HG03442 (cell line): ENCODE measurements at regions not wholly inside any gene's neighbourhood (a gene's known extent, or its start where the extent isn't known, plus 50 kb on each side); places are given as distances from the start of the nearest gene placed in this dataset.
"Not testable (repeated sequence)": the region's sequence is repeated elsewhere in the genome, so short reads cannot be mapped to it uniquely, and the experiment has no call there.

ENCODE experiments used
- ATAC-seq: cut with Tn5 transposase; IDR thresholded peaks from one replicate; pipeline ENCODE4 v1.9.1; 2021; ENCODE audit warnings: mild to moderate bottlenecking, moderate library complexity; ENCODE audit not compliant: unreplicated experiment

DNA sequence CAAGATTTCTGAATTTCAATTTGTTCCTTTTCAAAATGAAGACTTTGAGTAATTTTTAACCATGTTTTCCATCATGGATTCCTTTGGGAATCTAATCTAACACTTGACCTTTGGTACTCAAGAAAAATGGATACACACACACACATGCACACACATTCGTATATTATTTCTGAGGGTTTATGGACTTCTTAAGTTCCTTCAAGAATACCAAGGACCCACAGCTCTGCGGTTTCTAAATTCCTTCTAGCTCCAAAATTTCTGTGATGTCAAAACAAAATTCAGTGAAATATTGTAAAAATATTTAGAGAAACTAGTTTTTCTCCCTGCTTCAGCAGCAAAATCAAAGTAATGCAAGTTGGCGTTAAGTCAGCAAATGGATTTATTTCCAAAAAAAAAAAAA is 98.3 kb upstream of the FAM13C start:
- ATAC-seq, result no peak

DNA sequence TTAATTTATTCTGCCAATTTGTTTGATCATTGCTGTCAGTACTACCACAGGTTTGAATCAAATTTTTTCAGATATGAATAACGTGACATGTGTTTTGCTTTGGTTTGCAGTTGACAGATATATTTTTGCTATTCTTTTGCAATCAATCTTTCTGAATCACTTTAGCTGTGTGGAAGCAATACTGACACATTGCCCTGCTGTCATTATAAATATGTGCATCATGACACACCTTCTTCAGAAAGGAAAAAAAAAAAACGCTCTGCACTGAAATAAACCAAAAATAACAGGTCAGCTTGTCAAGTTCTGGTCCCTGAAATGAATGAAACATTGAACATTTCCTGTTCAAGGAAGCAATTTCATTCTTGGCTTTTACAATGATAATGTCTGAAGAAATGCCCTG is 93.8 kb upstream of the FAM13C start:
- no peak for ATAC-seq

DNA sequence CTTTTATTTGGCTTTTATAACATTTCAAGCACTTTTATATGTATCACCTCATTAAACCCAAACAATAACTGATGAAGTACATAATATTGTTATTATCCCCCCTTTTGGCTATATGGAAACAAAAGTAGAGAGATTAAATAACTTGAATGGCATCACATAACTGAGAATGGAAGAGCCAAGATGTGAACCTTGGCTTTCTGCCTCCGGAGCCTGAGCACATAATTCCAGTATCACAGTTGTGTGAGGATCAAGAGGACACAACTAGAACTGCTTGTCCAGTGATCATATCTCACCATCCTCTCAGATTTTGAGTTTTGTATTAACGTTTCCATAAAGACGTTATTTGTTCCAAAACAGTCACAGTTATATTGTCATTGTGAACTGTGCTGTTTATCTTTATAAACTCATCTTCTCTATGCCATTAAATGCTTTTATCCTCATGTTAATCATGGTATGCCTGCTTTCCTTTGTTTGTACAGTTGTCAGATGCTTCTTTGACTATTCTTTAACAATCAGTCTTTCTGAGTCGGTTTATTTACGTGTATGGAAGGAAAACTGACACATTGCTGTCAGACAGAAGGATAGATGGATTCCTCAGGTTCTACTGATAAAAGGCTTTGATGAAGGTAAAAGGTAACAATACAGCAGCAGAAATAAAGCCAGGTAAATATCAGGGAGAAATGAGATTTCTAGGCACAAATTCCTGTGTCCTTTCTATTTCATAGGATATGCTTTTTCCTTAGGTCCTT is 92.0 kb upstream of the FAM13C start:
- ATAC-seq, result no peak

DNA sequence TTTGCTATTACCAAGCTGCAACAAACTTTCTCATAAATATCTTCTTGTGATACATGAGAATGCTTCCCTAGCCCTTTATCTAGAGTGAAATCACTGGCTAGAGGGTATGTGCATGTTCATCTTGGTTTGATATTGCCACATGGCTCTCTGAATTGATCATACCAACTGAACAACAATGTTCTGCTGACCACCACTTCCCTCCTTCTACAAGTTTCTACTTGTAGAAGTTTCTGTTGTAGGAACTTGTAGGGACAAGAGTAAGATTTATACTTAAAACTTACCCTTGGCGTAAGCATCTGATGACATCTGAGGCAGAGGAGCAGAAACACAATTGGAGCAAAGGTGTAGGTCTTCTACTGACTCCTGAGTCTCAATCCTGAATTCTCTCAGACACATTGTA is 86.3 kb upstream of the FAM13C start:
- no peak for ATAC-seq

DNA sequence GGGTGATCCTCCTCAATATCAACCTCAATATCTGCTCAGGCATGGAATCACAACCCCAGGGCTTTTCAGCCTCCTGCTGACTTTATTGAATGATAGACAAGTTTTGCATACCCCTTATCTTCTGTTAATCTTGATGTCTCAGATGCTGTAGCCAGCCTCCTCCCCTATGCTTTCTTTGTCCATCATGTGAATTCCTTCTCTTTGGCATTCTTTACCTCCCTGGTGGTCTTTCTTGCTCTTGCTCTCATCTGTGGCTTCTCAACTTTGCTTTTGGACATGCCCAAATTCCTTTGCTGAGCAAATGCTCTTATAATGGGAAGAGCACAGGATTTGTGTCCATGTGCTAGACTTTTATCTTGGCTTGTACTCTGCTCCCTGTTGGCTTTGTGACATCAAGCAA is 73.4 kb upstream of the FAM13C start:
- ATAC-seq, result no peak

DNA sequence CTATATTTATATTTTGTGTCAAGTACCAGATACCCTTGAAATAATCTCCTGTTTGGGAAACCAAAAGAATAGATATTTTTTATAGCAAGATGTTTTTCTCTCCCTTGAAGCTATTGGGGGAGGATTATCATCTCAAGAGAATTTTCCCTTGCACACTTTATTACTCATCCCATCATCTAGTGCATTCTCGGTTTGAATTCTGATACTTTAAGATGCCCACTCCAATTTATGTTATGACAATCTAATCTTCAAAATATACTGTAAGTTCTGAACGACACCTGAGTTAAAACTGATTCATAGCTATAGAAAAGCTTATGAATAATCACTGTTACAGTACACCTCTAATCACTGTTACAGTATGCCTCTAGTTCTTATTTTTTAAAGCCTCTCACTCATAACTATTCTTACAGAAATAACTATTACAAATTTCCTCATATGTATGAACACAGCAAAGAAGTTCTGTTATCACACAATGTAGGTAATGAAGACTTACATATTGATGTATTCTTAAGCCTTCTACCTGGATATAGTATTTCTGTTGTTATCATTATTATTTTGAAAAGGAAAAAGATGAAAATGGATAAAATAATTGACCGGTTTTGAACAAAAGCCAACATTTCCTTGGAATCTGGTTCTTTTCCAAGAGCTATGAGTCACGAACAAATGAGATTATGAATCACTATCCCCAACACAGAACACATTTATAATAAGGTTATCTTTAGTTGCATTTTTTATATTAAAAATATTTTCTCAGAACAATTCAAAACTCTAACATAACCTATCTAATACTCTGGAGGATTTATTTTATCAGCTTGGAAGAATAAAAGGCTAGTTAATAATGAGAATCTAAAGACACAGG is 72.3 kb upstream of the FAM13C start:
- no peak for ATAC-seq

DNA sequence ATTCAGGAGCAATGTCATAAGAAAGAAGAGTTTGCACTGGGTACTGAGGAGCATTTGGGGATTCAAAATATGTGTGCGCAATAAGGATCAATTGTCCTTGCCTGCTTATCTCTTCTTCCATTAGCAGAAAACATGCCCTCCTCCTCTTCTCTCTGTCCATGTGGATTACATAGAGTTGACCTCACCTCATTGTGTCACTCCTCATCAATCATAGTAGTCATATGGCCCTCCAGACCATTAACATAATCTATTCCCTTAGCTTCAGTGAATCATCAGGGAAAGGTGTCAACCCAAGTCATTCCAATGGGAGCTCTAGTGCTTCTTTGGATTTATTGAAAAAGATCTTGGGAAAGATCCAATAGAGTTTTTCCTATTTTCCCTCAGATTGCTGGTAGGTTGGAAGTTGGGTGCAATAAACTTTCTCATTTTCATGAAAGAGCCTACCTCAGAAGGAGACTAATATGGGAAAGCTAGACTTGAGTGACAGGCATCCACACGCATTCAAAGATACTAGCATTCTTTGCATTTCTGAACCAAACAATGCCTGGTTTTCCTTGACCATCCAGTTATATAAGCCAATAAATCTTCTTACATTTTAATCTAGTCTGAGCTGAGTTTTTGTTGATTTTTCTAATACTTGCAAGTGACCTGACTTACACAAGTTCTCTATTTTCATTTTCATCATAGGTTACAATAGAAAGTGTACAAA is 71.5 kb upstream of the FAM13C start:
- ATAC-seq, result no peak

DNA sequence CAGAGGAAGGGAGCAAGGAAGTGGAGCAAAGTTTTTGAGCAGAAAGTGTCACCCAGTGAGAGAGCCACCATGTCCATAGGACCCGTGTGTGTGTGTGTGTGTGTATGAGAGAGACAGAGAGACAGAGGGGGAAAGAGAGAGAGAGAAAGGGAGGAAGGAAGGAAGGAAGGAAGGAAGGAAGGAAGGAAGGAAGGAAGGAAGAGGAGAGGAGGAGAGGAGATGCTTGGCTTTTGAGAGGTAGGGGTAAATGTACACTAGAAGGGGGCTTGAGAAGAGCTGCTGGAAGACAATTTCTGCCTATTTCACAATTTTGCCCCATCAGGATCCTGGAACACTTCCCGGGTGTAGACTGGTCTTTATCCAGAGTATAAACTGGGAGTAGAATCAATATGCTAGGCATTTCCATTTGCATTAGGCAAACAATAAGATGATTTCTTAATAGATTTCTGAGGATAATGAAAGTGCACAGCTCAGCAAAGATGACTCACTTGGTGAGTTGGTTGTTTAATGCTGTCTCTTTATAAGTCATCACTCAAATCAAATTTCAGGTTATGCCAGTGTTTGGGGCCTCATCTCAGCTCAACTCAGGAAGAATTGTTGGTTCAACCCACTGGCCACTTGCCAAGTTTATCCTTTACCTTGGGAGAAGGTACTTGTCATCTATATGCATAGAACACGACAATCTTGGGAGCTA is 70.0 kb upstream of the FAM13C start:
- no peak for ATAC-seq

DNA sequence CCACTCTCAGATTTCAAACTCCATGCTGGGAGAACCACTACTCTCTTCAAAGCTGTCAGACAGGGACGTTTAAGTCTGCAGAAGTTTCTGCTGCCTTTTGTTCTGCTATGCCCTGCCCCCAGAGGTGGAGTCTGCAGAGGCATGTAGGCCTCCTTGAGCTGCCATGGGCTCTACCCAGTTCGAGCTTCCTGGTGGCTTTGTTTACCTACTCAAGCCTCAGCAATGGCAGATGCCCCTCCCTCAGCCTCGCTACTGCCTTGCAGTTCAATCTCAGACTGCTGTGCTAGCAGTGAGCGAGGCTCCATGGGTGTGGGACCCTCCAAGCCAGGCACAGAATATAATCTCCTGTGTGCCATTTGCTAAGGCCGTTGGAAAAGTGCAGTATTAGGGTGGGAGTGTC is 51.4 kb upstream of the FAM13C start:
- ATAC-seq, result not testable (repeated sequence)
